AG09309 (cell line): ENCODE measurements at regions not wholly inside any gene's neighbourhood (a gene's known extent, or its start where the extent isn't known, plus 50 kb on each side); places are given as distances from the start of the nearest gene placed in this dataset.

Experiments used
- DNase-seq: peaks from one replicate; pipeline ENCODE4 v3.0.0-alpha.2; 2010; ENCODE audit warnings: low read depth
- H3K4me3 ChIP-seq: 2 replicates; pipeline ENCODE4 v1.5.1; 2011; ENCODE audit warnings: mild to moderate bottlenecking, low read depth, low read length, moderate library complexity; ENCODE audit not compliant: control insufficient read depth
- TF ChIP-seq, protein P1 (sequence below): IDR thresholded peaks from 2 replicates; pipeline ENCODE4 v1.5.1; 2011; ENCODE audit warnings: mild to moderate bottlenecking, low read depth, low read length, inconsistent platforms; ENCODE audit not compliant: insufficient read depth, control insufficient read depth; ENCODE audit errors: missing control alignments

DNA sequence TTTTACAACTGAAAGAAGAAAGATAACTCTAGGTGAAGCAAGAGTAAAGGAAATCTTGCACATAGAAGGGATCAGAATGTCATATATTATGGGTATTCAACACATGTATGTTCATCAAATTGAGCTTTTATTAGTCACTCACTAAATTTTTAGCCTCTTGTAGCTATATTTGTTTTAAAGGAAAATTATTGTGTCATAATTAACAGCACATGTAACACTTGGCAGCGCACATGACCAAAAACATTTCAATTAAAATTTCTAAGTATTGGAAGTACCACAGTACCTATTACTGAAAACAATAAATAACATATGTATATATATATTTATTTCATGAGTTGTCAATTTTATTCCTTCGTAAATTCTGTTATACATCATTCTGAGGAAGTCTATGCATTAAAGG, 2800.4 kb downstream of the PCDH9 start:
- TF ChIP-seq, protein P1, sequence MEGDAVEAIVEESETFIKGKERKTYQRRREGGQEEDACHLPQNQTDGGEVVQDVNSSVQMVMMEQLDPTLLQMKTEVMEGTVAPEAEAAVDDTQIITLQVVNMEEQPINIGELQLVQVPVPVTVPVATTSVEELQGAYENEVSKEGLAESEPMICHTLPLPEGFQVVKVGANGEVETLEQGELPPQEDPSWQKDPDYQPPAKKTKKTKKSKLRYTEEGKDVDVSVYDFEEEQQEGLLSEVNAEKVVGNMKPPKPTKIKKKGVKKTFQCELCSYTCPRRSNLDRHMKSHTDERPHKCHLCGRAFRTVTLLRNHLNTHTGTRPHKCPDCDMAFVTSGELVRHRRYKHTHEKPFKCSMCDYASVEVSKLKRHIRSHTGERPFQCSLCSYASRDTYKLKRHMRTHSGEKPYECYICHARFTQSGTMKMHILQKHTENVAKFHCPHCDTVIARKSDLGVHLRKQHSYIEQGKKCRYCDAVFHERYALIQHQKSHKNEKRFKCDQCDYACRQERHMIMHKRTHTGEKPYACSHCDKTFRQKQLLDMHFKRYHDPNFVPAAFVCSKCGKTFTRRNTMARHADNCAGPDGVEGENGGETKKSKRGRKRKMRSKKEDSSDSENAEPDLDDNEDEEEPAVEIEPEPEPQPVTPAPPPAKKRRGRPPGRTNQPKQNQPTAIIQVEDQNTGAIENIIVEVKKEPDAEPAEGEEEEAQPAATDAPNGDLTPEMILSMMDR, result no peak
- H3K4me3 ChIP-seq, result no peak overlapping the region
- no peak for DNase-seq

- no peak overlapping the region for H3K4me3 ChIP-seq
- TF ChIP-seq, protein P1, result no peak
- peak; percentile 21 for DNase-seq
These were observed 2801.9 kb downstream of the PCDH9 start for GRCh38 chr13:64428196-64428595.

- H3K4me3 ChIP-seq, result no peak overlapping the region
- DNase-seq, result no peak
- TF ChIP-seq, protein P1, result no peak
These were observed 2806.7 kb downstream of the PCDH9 start for GRCh38 chr13:64423467-64423866.

DNA sequence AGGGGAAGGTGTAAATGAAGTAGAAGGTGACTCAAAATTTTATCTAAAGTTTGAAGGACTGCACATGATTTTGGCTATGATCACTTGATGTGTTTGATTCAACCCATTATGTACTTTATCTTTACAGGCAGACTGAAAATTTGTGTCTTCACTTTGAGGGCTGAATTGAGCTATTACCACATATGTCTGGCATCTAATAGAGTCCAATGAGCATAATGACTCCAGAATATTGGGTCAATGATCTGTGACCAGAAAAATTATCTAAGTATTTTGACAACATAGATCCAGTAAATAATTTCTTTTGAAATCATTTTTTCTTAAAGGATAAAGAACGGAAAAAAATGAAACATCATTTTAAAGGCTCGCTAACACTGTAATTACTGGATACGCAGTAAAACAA, 2810.0 kb downstream of the PCDH9 start:
- TF ChIP-seq, protein P1, result no peak
- no peak for DNase-seq
- H3K4me3 ChIP-seq, result no peak overlapping the region

- H3K4me3 ChIP-seq, result no peak overlapping the region
- no peak for DNase-seq
- TF ChIP-seq, protein P1, result no peak
These were observed 2812.6 kb downstream of the PCDH9 start for GRCh38 chr13:64417581-64417980.

GRCh38 chr13:64414381-64414780, 2815.8 kb downstream of the PCDH9 start:
- no peak for DNase-seq
- no peak overlapping the region for H3K4me3 ChIP-seq
- TF ChIP-seq, protein P1, result no peak

GRCh38 chr13:64413529-64413928, 2816.6 kb downstream of the PCDH9 start:
- TF ChIP-seq, protein P1, result no peak
- no peak overlapping the region for H3K4me3 ChIP-seq
- no peak for DNase-seq
